Activated naive CD4-positive, alpha-beta T cell treated with anti-CD3 and anti-CD28 coated beads, Interleukin-2, amount 50 U/mL, for 24 hours (primary cell): ENCODE measurements at regions not wholly inside any gene's neighbourhood (a gene's known extent, or its start where the extent isn't known, plus 50 kb on each side); places are given as distances from the start of the nearest gene placed in this dataset.
"Not testable (repeated sequence)": the region's sequence is repeated elsewhere in the genome, so short reads cannot be mapped to it uniquely, and the experiment has no call there.

Experiments
- H3K27ac Mint-ChIP-seq: one replicate; pipeline ENCODE4 v1.8.0; 2021; ENCODE audit warnings: mild to moderate bottlenecking, mixed read lengths
- H3K27me3 Mint-ChIP-seq: one replicate; pipeline ENCODE4 v1.8.0; 2021; ENCODE audit warnings: mixed read lengths
- H3K36me3 Mint-ChIP-seq: one replicate; pipeline ENCODE4 v1.8.0; 2021; ENCODE audit warnings: mixed read lengths
- H3K4me1 Mint-ChIP-seq: one replicate; pipeline ENCODE4 v1.8.0; 2021; ENCODE audit warnings: mixed read lengths
- H3K4me3 Mint-ChIP-seq: one replicate; pipeline ENCODE4 v1.8.0; 2021; ENCODE audit warnings: mild to moderate bottlenecking, mixed read lengths
- H3K9me3 Mint-ChIP-seq: one replicate; pipeline ENCODE4 v1.8.0; 2021; ENCODE audit warnings: mixed read lengths

- peaks cover 5% of the 10 kb centered on the region for H3K9me3 Mint-ChIP-seq
- H3K4me1 Mint-ChIP-seq, result peaks cover 71% of the 10 kb centered on the region
- H3K4me3 Mint-ChIP-seq, result no peak overlapping the region
- H3K36me3 Mint-ChIP-seq, result no peaks in the 10 kb centered on the region
- H3K27me3 Mint-ChIP-seq, result no peaks in the 10 kb centered on the region
- H3K27ac Mint-ChIP-seq, result no peak overlapping the region
Observed at GRCh38 chr21:14678973-14679574, 133.0 kb upstream of the SAMSN1 start.

DNA sequence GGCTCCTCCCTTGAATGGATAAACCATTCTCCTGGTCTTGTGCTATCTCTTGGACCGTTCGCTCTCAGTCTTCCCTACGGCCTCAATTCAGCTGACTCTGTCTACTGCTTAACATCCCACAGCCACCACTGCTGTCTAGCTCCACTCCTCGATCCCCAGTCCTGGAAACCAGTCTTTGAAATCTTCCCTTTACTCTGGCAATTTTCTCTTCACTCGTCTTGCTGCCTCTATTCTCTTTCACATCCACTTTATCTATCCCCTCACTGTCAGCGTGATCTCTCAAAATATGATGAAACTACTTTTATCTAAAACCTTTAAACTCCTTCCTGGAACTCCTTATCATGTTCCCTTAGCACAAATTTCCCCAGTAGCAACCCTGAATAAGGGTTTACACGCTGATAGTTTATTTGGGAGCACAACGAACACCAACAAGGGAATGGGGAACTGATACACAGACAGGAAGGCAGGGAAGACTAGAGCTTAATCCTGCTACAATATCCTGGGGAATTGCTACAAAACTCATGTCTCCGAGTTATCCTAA, 131.6 kb upstream of the SAMSN1 start:
- Mint-ChIP-seq H3K36me3 (no peaks in the 10 kb centered on the region), H3K4me3 (peak overlapping the region; percentile 2), H3K4me1 (peaks cover 68% of the 10 kb centered on the region), H3K9me3 (peaks cover 5% of the 10 kb centered on the region), H3K27ac (peak overlapping the region; percentile 92), H3K27me3 (no peaks in the 10 kb centered on the region)

GRCh38 chr21:14677013-14677412, 130.9 kb upstream of the SAMSN1 start:
- Mint-ChIP-seq H3K9me3 (peaks cover 5% of the 10 kb centered on the region), H3K4me1 (peaks cover 64% of the 10 kb centered on the region), H3K27me3 (no peaks in the 10 kb centered on the region), H3K36me3 (no peaks in the 10 kb centered on the region), H3K4me3 (peak overlapping the region; percentile 8), H3K27ac (peak overlapping the region; percentile 92)

- peak overlapping the region; percentile 50 for H3K4me3 Mint-ChIP-seq
- H3K9me3 Mint-ChIP-seq, result peaks cover 5% of the 10 kb centered on the region
- peak overlapping the region; percentile 92 for H3K27ac Mint-ChIP-seq
- no peaks in the 10 kb centered on the region for H3K27me3 Mint-ChIP-seq
- H3K4me1 Mint-ChIP-seq, result peaks cover 63% of the 10 kb centered on the region
- H3K36me3 Mint-ChIP-seq, result no peaks in the 10 kb centered on the region
Observed at GRCh38 chr21:14675774-14676530, 129.8 kb upstream of the SAMSN1 start.

- Mint-ChIP-seq H3K36me3 (no peaks in the 10 kb centered on the region), H3K27ac (peak overlapping the region; percentile 12), H3K27me3 (no peaks in the 10 kb centered on the region), H3K9me3 (peaks cover 5% of the 10 kb centered on the region), H3K4me3 (no peak overlapping the region), H3K4me1 (peaks cover 53% of the 10 kb centered on the region)
Observed at GRCh38 chr21:14673649-14674048, 127.5 kb upstream of the SAMSN1 start.

GRCh38 chr21:14672466-14672865, 126.4 kb upstream of the SAMSN1 start:
- Mint-ChIP-seq H3K4me3 (no peak overlapping the region), H3K27me3 (no peaks in the 10 kb centered on the region), H3K9me3 (peaks cover 5% of the 10 kb centered on the region), H3K4me1 (peaks cover 42% of the 10 kb centered on the region), H3K36me3 (no peaks in the 10 kb centered on the region), H3K27ac (no peak overlapping the region)

- Mint-ChIP-seq H3K36me3 (no peaks in the 10 kb centered on the region), H3K9me3 (peaks cover 5% of the 10 kb centered on the region), H3K27me3 (no peaks in the 10 kb centered on the region), H3K4me1 (peaks cover 22% of the 10 kb centered on the region), H3K4me3 (no peak overlapping the region), H3K27ac (no peak overlapping the region)
Observed at GRCh38 chr21:14670409-14670808, 124.3 kb upstream of the SAMSN1 start.

- not testable (repeated sequence) for H3K4me3 Mint-ChIP-seq, H3K27me3 Mint-ChIP-seq, H3K36me3 Mint-ChIP-seq, H3K27ac Mint-ChIP-seq, H3K9me3 Mint-ChIP-seq
- peaks cover 16% of the 10 kb centered on the region for H3K4me1 Mint-ChIP-seq
Observed at GRCh38 chr21:14669092-14669491, 123.0 kb upstream of the SAMSN1 start.

- H3K27ac Mint-ChIP-seq, result no peak overlapping the region
- H3K27me3 Mint-ChIP-seq, result no peaks in the 10 kb centered on the region
- peaks cover 4% of the 10 kb centered on the region for H3K9me3 Mint-ChIP-seq
- H3K4me1 Mint-ChIP-seq, result no peaks in the 10 kb centered on the region
- H3K4me3 Mint-ChIP-seq, result no peak overlapping the region
- H3K36me3 Mint-ChIP-seq, result no peaks in the 10 kb centered on the region
Observed at GRCh38 chr21:14657241-14658008, 111.3 kb upstream of the SAMSN1 start.

DNA sequence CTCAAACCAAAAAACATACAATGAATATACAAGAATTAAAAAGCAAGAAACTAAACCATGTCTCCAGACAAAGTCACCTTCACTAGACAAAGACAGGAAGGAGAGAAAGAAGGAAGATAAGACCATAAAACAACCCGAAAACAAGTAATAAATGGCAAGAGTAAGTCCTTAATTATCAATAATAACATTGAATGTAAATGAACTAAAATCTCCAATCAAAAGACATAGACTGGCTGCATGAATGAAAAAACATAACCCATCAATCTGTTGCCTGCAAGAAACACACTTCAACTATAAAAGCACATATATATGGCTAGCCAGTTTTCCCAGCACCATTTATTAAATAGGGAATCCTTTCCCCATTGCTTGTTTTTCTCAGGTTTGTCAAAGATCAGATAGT, 100.8 kb upstream of the SAMSN1 start:
- H3K9me3 Mint-ChIP-seq, result peaks cover 25% of the 10 kb centered on the region
- no peak overlapping the region for H3K27ac Mint-ChIP-seq
- H3K4me1 Mint-ChIP-seq, result peaks cover 3% of the 10 kb centered on the region
- no peak overlapping the region for H3K4me3 Mint-ChIP-seq
- no peaks in the 10 kb centered on the region for H3K27me3 Mint-ChIP-seq
- peaks cover 5% of the 10 kb centered on the region for H3K36me3 Mint-ChIP-seq

DNA sequence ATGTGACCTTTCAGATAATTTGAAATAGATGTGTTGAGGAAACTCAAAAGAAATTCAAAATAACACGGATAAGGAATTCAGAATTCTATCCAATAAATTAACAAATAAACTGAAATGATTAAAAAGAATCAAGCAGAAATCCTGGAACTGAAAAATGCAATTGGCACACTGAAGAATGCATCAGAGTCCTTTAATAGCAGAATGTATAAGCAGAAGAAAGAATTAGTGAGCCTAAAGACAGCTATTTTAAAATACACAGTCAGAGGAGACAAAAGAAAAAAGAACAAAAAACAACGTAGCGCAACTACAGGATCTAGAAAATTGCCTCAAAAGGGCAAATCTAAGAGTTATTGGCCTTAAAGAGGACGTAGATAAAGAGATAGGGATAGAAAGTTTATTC, 99.6 kb upstream of the SAMSN1 start:
- Mint-ChIP-seq H3K36me3 (peaks cover 5% of the 10 kb centered on the region), H3K4me1 (peaks cover 3% of the 10 kb centered on the region), H3K4me3 (no peak overlapping the region), H3K27ac (no peak overlapping the region), H3K9me3 (peaks cover 25% of the 10 kb centered on the region), H3K27me3 (no peaks in the 10 kb centered on the region)

GRCh38 chr21:14632359-14632758, 86.2 kb upstream of the SAMSN1 start:
- H3K9me3 Mint-ChIP-seq, result peaks cover 5% of the 10 kb centered on the region

GRCh38 chr21:14630556-14631069, 84.5 kb upstream of the SAMSN1 start:
- Mint-ChIP-seq H3K27me3 (no peaks in the 10 kb centered on the region), H3K4me3 (peak overlapping the region; percentile 64), H3K36me3 (no peaks in the 10 kb centered on the region), H3K27ac (peak overlapping the region; percentile 98), H3K9me3 (peaks cover 5% of the 10 kb centered on the region), H3K4me1 (peaks cover 27% of the 10 kb centered on the region)

More at GRCh38 chr21:14632359-14632758, 86.2 kb upstream of the SAMSN1 start:
- Mint-ChIP-seq H3K4me3 (no peak overlapping the region), H3K36me3 (no peaks in the 10 kb centered on the region), H3K4me1 (peaks cover 27% of the 10 kb centered on the region), H3K27ac (no peak overlapping the region), H3K27me3 (no peaks in the 10 kb centered on the region)

DNA sequence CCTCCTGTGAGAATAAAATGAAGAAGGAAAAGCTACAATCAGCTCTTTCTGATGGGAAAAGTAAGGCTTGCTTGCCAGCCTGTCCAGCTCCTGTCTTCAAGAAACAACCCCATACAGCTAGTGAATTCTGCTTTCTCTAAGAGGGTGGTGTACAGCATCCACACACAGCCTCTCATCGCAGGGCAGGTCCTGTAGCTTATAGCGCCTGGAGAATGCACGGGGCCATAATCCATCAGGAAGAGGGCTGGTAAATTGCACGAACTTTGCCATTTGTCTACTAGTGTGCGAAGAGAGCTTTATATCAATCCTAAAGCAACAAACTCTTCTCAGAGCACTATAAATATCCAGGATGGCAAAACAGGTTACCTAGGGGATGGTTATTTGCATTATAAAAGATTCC, 83.3 kb upstream of the SAMSN1 start:
- H3K4me1 Mint-ChIP-seq, result peaks cover 27% of the 10 kb centered on the region
- no peaks in the 10 kb centered on the region for H3K36me3 Mint-ChIP-seq
- H3K27ac Mint-ChIP-seq, result no peak overlapping the region
- H3K9me3 Mint-ChIP-seq, result peaks cover 5% of the 10 kb centered on the region
- H3K4me3 Mint-ChIP-seq, result no peak overlapping the region
- no peaks in the 10 kb centered on the region for H3K27me3 Mint-ChIP-seq

- not testable (repeated sequence) for H3K4me3 Mint-ChIP-seq, H3K27me3 Mint-ChIP-seq, H3K36me3 Mint-ChIP-seq
- peaks cover 23% of the 10 kb centered on the region for H3K9me3 Mint-ChIP-seq
- peaks cover 16% of the 10 kb centered on the region for H3K4me1 Mint-ChIP-seq
- peak overlapping the region; percentile 52 for H3K27ac Mint-ChIP-seq
Observed at GRCh38 chr21:14623079-14623478, 77.0 kb upstream of the SAMSN1 start.
